IMR-90 (cell line): ENCODE measurements at regions not wholly inside any gene's neighbourhood (a gene's known extent, or its start where the extent isn't known, plus 50 kb on each side); places are given as distances from the start of the nearest gene placed in this dataset.

ENCODE experiments used
- ATAC-seq: fragments of 200-7000 bp; cut with Tn5 transposase; 2 replicates; pipeline ENCODE4 v1.9.1; 2020; ENCODE audit warnings: low read depth, mild to moderate bottlenecking, moderate library complexity
- BruUV-seq: library from RNA; stranded (reverse); fragments of 400-500 nt; replicated peaks from 2 replicates; lab custom pipeline; 2021; lab: Mats Ljungman, UMichigan
- CTCF ChIA-PET: fragments of 300-600 bp; formaldehyde crosslinking; extraction: SDS; loops from one replicate; lab custom pipeline; 2021; ENCODE audit warnings: antibody characterized with exemption; lab: Yijun Ruan, JAX
- POLR2A ChIA-PET: fragments of 300-600 bp; sonication (Branson Sonifier 250); formaldehyde crosslinking; loops from one replicate; lab custom pipeline; 2022; ENCODE audit warnings: antibody characterized with exemption; ENCODE audit not compliant: unreplicated experiment; lab: Charles Lee
- DNase-seq: peaks from one replicate; pipeline ENCODE4 v3.0.0; 2013
- H2AFZ ChIP-seq: replicated peaks from 2 replicates; pipeline ENCODE3; 2013; ENCODE audit warnings: low read length, mild to moderate bottlenecking; ENCODE audit not compliant: poor library complexity
- H2AK5ac ChIP-seq: 2 replicates; pipeline ENCODE4 v1.6.1; 2013; ENCODE audit warnings: low read depth, low read length, inconsistent platforms
- H2AK9ac ChIP-seq: replicated peaks from 2 replicates; pipeline ENCODE3; 2013; ENCODE audit warnings: mild to moderate bottlenecking, low read depth, low read length, moderate library complexity; ENCODE audit not compliant: poor library complexity
- H2BK120ac ChIP-seq: 2 replicates; pipeline ENCODE4 v1.6.1; 2013; ENCODE audit warnings: low read depth, low read length, inconsistent platforms
- H2BK15ac ChIP-seq: 3 replicates; pipeline ENCODE4 v1.6.1; 2013; ENCODE audit warnings: low read depth, low read length, inconsistent platforms
- H2BK20ac ChIP-seq: 2 replicates; pipeline ENCODE4 v1.6.1; 2013; ENCODE audit warnings: low read depth, mild to moderate bottlenecking, inconsistent platforms, low read length, moderate library complexity
- H2BK5ac ChIP-seq: 2 replicates; pipeline ENCODE4 v1.6.1; 2013; ENCODE audit warnings: mild to moderate bottlenecking, low read depth, low read length, inconsistent platforms; ENCODE audit not compliant: poor library complexity, severe bottlenecking
- H3K14ac ChIP-seq: replicated peaks from 2 replicates; pipeline ENCODE4 v1.6.1; 2013; ENCODE audit warnings: low read depth, low read length, inconsistent platforms
- H3K18ac ChIP-seq: 2 replicates; pipeline ENCODE4 v1.6.1; 2013; ENCODE audit warnings: low read depth, low read length, control low read depth
- H3K23ac ChIP-seq: 2 replicates; pipeline ENCODE4 v1.6.1; 2013; ENCODE audit warnings: low read depth, low read length, inconsistent platforms
- H3K27ac ChIP-seq: 2 replicates; pipeline ENCODE4 v1.5.1; 2013; ENCODE audit warnings: mild to moderate bottlenecking, control low read depth, low read length; ENCODE audit not compliant: insufficient read depth
- H3K27me3 ChIP-seq: 2 replicates; pipeline ENCODE4 v1.6.1; 2013; ENCODE audit warnings: low read length; ENCODE audit not compliant: control insufficient read depth, insufficient read depth
- H3K36me3 ChIP-seq: 2 replicates; pipeline ENCODE4 v1.6.1; 2013; ENCODE audit warnings: low read length, mixed read lengths; ENCODE audit not compliant: control insufficient read depth, insufficient read depth
- H3K4ac ChIP-seq: 2 replicates; pipeline ENCODE4 v1.6.1; 2013; ENCODE audit warnings: low read depth, low read length, inconsistent platforms
- H3K4me1 ChIP-seq: 2 replicates; pipeline ENCODE4 v1.6.1; 2013; ENCODE audit warnings: low read length, mixed read lengths; ENCODE audit not compliant: control insufficient read depth, insufficient read depth
- H3K4me2 ChIP-seq: 2 replicates; pipeline ENCODE4 v1.6.1; 2013; ENCODE audit warnings: low read depth, mild to moderate bottlenecking, control low read depth, low read length, moderate library complexity
- H3K4me3 ChIP-seq: 2 replicates; pipeline ENCODE4 v1.5.1; 2013; ENCODE audit warnings: low read depth, mild to moderate bottlenecking, control low read depth, low read length, moderate library complexity; ENCODE audit not compliant: insufficient read depth
- H3K56ac ChIP-seq: 2 replicates; pipeline ENCODE4 v1.6.1; 2013; ENCODE audit warnings: low read length, inconsistent platforms; ENCODE audit not compliant: insufficient read depth; ENCODE audit errors: extremely low read depth
- H3K79me1 ChIP-seq, 2 experiments: 2 replicates each; pipeline ENCODE4 v1.6.1; 2013; ENCODE audit warnings: low read length in 2 of 2, inconsistent platforms in 1 of 2, low read depth in 1 of 2
- H3K9ac ChIP-seq: 2 replicates; pipeline ENCODE4 v1.6.1; 2013; ENCODE audit warnings: low read depth, low read length, control low read depth
- H3K9me1 ChIP-seq: 2 replicates; pipeline ENCODE4 v1.6.1; 2013; ENCODE audit warnings: low read length, inconsistent platforms; ENCODE audit not compliant: insufficient read depth
- H3K9me3 ChIP-seq: 2 replicates; pipeline ENCODE4 v1.6.1; 2013; ENCODE audit warnings: low read length; ENCODE audit not compliant: control insufficient read depth, insufficient read depth
- H4K20me1 ChIP-seq: 2 replicates; pipeline ENCODE4 v1.6.1; 2013; ENCODE audit warnings: low read length, inconsistent platforms; ENCODE audit not compliant: insufficient read depth
- H4K5ac ChIP-seq: 2 replicates; pipeline ENCODE4 v1.6.1; 2013; ENCODE audit warnings: mild to moderate bottlenecking, low read depth, low read length, control low read depth
- H4K8ac ChIP-seq, 2 experiments: 2 replicates each; pipeline ENCODE4 v1.6.1; 2013; ENCODE audit warnings: low read depth in 2 of 2, low read length in 2 of 2, control low read depth in 1 of 2, inconsistent platforms in 1 of 2
- H4K91ac ChIP-seq: 2 replicates; pipeline ENCODE4 v1.6.1; 2013; ENCODE audit warnings: low read depth, low read length, inconsistent platforms; ENCODE audit not compliant: insufficient read depth
- CEBPB ChIP-seq: IDR thresholded peaks from 2 replicates; pipeline ENCODE4 v1.6.1; 2012; ENCODE audit warnings: low read depth, low read length, improper control_type of control experiment
- MAFK ChIP-seq: IDR thresholded peaks from 2 replicates; pipeline ENCODE4 v1.6.1; 2012; ENCODE audit warnings: low read depth, low read length, improper control_type of control experiment
- WGBS, 2 experiments: methylation state at CpG; one replicate each; pipeline versions ENCODE4 v1.1.5 to v1.1.7; 2013; ENCODE audit warnings: missing lambda C conversion rate in 2 of 2; ENCODE audit not compliant: insufficient read length in 1 of 2; ENCODE audit errors: extremely low coverage in 2 of 2; 5-methylcytosine and 5-hydroxymethylcytosine counted together
- dilution Hi-C: fragments of 300-500 bp; cut with HindIII; formaldehyde crosslinking; loops from one replicate; pipeline ENCODE4 v1.14.3; 2018; ENCODE audit warnings: low sequenced_read_pairs; ENCODE audit not compliant: unreplicated experiment
- in situ Hi-C: fragments of 300-500 bp; cut with MboI; formaldehyde crosslinking; loops from 3 replicates; pipeline ENCODE4 v1.14.3; 2019; ENCODE audit warnings: low sequenced_read_pairs, inconsistent platforms, mixed read lengths
- intact Hi-C: fragments of 100-400 bp; cut with micrococcal nuclease; formaldehyde crosslinking; loops from 2 replicates; pipeline ENCODE4 v1.10.0; 2022

DNA sequence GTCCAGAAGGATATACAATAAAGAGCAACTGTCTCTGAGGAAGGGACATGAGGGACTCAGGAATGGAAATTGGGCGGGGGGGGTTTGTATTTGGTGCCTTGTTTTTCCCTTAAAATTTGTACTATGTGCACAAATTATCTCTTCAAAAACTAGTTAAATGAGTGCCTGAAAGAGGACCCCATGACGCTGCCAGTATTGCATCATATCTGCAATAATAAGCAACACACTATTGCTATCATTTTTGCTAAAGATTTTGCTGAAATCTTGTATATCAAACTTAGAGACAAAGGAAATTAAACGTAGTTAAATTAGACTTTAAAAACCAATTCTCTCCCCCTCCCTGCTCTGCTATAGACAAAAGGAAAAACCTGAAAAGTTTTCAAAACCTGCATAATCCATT, 89.7 kb upstream of the SLC30A5 start:
- peak; percentile 82 for TF ChIP-seq CEBPB
- no peak for TF ChIP-seq MAFK
- H3K9me1 ChIP-seq = no peaks in the 10 kb centered on the region
- H3K14ac ChIP-seq = no peak overlapping the region
- no peak for DNase-seq
- no peak overlapping the region for H2BK15ac ChIP-seq
- H4K5ac ChIP-seq = no peak overlapping the region
- H4K20me1 ChIP-seq = no peaks in the 10 kb centered on the region
- no peak overlapping the region for H3K4ac ChIP-seq
- no peak overlapping the region for H3K4me3 ChIP-seq
- ChIA-PET CTCF (no interaction called here), POLR2A (no interaction called here)
- H2BK120ac ChIP-seq = no peak overlapping the region
- H4K91ac ChIP-seq = no peak overlapping the region
- H3K4me2 ChIP-seq = no peak overlapping the region
- H2AK9ac ChIP-seq = no peak overlapping the region
- H3K79me1 ChIP-seq = no peaks in the 10 kb centered on the region
- H2BK5ac ChIP-seq = no peak overlapping the region
- H3K36me3 ChIP-seq = no peaks in the 10 kb centered on the region
- no peak for ATAC-seq
- H3K56ac ChIP-seq = no peak overlapping the region
- intact Hi-C loops = no loop called here
- no CpG with 5 or more reads among the region's 3 CpGs for WGBS, 2 experiments
- H2AK5ac ChIP-seq = no peak overlapping the region
- no peak overlapping the region for H3K18ac ChIP-seq
- no peaks in the 10 kb centered on the region for H3K9me3 ChIP-seq
- no peak overlapping the region for H2AFZ ChIP-seq
- H3K27me3 ChIP-seq = 0 out of 2 replicates have a peak, but pooled peaks cover 1% of the 10 kb centered on the region
- no TSS peak for BruUV-seq
- no peak overlapping the region for H4K8ac ChIP-seq
- no peak overlapping the region for H3K23ac ChIP-seq
- dilution Hi-C loops = no loop called here
- no peak overlapping the region for H2BK20ac ChIP-seq
- H3K9ac ChIP-seq = no peak overlapping the region
- in situ Hi-C loops = no loop called here
- H3K27ac ChIP-seq = no peak overlapping the region
- H3K4me1 ChIP-seq = no peaks in the 10 kb centered on the region
